ENCODE measurements at regions not wholly inside any gene's neighbourhood (a gene's known extent, or its start where the extent isn't known, plus 50 kb on each side); places are given as distances from the start of the nearest gene placed in this dataset.
A peak's percentile ranks its signal among the peaks of the same experiment; 100 is the strongest.

- no peak for DNase-seq (ENCODE audit: low spot score)
Observed at GRCh38 chr15:94607176-94607654, 375.9 kb downstream of the MCTP2 start.

DNA sequence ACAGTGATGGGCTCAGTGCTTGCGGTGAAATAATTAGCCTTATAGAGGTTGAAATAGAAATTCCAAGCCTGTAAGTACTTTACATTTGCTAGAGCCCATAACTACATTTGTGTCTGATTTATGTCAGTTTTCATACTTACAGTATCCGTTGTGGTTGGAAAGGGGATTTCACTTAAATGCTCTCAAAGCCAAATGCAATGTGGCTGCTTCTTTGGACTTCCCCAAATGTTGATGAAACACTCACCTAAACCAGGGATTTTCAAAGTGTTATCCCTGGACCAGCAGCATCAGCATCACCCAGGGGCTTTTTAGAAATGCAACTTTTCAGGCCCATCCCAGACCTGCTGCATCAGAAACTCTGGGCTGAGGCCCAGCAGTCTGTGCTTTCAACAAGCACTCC, 378.7 kb downstream of the MCTP2 start:
- no peak for DNase-seq (ENCODE audit: low spot score)

DNA sequence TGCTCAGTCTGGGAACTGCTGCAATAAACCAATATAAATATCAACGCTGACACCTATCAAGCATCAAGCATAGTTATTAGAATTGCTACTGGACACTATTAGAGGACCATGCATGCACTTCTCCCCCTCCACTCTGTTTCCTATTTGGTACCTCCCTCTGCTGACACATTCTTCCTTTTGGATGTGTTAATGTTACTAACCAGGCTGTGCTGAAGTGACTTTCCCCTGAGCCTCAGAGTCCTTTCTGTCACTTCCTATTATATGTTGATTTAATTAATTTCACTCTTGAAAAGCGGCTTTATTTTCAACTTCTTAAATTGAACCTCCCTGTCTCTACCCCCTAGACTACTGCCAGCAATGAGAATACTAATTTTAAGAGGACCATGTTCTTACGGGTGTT, 379.1 kb downstream of the MCTP2 start:
- no peak for DNase-seq (ENCODE audit: low spot score)

DNA sequence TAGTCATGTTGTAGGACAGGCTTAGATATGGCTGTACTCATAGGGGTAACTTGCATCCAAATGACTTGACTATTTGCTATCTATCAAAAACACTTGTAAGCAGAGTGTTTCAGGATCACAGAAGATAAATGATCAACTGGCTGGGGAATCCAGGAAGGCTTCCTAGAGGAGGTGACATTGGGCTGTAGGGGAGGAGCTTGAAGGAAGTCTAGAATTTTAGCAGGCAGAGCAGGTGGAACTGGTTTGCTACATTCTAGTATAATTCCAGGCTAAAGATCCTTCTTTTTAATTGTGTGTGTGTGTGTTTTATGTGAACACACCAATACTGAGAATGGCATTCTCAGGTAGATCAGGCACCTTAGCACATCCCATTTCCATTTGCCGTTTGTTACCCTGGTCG, 380.3 kb downstream of the MCTP2 start:
- no peak for DNase-seq (ENCODE audit: low spot score)

GRCh38 chr15:94615688-94616087, 384.3 kb downstream of the MCTP2 start:
- DNase-seq (ENCODE audit: low spot score): no peak

GRCh38 chr15:94620632-94621031, 389.3 kb downstream of the MCTP2 start:
- no peak for DNase-seq (ENCODE audit: low spot score)

DNA sequence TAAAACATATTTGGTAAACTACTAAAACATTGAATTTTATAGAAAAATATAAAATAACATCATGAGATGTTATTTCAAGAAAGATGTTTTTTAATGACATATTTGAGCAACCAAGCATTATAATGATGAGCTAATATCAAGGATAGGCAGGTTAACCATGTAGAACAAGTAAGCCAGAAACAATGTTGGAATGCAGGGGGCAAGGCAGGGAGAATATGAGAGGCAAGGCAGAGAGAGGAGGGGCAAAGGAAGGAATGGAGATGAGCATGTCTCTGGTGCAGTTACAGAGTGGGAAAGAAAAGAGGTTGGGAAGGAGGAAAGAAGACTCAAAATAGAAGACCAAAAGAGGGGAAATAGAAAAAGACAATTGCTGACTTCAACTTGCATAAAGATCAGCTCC, 390.4 kb downstream of the MCTP2 start:
- no peak for DNase-seq (ENCODE audit: low spot score)

DNA sequence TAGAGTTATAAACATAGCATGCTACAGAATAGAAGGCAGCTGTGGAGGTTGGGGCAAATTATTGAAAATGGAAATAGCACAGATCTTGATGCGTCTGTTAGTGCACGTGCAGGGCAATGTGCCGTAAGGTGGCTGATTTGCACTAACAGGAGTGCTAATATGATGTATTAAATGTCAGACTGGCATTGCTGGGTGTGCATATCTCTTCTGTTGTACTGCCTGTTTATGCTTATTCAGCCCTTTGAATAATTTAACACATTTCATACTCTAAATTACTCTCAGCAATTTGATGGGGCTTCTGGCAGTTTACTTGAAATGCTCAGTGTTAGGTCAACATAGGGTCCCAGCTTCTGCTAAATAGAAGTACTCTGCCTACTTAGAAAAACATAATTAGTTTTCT, 395.6 kb downstream of the MCTP2 start:
- DNase-seq (ENCODE audit: low spot score): no peak

DNA sequence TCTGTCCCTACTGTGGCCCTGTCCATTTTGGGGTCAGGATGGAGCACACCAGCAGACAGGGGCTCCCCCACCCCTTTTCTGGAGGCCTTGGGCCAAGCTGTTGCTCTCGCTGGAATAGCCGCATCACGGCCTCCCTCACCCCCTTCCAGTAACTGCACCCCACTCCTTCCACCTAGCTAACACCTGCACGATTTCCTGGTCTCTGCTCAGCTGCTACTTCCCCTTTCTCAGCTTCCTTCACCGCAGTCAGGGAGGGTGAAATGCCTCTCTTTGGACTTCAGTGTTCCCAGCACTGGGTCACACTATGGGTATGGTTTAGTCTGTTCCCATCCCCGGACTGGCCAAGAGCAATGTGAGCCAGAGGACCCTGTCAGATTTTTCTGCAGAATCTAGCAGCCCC, 400.2 kb downstream of the MCTP2 start:
- no peak for DNase-seq (ENCODE audit: low spot score)

- DNase-seq (ENCODE audit: low spot score): no peak
Observed at GRCh38 chr15:94638183-94638582, 406.8 kb downstream of the MCTP2 start.

GRCh38 chr15:94639701-94640100, 408.3 kb downstream of the MCTP2 start:
- no peak for DNase-seq (ENCODE audit: low spot score)

DNA sequence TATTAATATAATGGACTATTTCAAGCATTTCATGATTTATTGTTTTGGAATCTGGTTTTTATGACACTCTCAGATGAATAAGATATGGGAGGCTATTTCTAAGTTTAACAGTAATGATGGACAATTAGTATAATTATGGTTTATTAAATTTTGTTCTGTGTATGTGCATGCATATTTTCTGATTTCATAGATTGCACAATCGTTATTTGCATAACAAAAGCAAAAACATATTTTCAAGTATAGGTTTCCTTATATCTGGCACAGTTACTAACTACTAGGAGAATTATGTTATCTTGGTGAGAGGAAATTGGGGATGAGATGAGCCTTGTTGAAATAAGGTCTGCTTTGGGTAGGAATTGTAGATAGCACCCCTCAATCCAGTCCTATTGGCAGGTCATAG, 413.1 kb downstream of the MCTP2 start:
- no peak for DNase-seq (ENCODE audit: low spot score)

DNA sequence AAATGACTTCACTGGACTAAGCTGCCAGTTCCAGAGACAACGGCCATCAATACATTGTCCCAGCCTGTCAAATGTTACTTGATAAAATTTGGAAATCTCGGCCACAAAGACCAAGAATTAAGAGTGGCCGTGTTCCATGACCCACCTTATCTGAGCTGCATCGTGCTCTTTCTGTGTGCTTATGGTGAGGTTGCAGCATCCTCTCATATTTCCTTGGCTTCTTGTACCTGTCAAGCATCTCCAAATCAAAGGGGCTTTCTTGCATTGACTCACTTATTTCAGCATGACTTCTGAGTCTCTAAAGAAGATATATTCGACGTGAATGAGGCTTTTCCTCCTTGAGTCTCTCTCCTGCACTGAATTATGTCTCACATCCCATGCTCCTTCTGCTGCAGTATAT, 421.7 kb downstream of the MCTP2 start:
- DNase-seq (ENCODE audit: low spot score): no peak

GRCh38 chr15:94655249-94655880, 424.0 kb downstream of the MCTP2 start:
- DNase-seq (ENCODE audit: low spot score): no peak

DNA sequence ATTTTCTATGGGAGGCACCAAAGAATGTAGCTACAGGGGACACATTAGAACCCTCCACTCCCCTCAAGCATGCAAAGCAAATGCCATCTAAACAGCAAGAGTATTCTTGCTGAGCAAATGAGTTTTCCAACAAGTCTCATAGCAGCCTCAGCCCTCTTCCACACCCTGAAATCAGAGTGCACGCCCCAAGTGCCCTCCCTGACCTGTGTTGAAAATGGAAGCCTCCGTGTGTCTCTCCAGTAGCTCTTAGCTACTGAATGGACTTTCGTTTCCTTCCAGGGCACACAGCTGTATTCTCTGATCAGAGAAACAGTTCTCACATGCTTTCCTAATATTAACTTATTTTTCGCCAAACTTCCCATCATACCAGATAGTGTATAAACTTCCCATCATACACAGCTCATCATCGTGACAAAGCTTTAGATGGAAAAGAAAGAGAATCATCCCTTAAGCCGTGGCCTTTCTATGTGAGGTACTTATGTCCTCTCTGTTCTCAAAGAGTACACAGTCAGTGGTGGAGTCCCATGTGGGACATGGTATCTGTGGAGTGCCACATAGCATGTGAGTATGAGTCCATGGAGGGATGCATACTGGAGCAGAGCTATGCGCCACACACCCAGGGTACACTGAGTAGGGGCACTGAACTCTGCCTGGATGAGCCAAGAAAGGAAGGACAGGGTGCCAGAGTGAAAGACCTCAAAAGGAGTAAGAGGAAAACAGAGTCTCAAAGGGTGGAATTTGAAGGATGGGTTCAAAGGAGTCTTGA, 434.5 kb downstream of the MCTP2 start:
- DNase-seq (ENCODE audit: low spot score): no peak

DNA sequence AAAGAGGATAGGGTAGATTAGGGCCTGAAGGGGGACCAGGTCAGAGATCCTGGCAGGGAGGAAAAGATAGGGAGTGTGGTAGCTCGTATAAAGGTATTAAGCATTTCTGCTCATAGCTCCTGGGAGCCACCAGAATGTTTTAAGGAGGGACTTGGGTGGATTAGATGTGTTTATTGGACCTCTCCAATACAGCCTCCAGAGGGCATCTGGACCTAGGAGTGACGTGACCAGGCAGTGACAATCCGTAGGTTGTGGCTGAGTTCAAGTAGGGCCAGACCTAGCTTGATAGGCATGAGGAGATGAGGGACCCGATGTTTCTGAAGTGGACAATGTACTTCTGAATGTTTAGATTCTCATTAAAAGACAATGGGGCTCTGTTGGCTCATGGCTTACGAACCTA, 435.2 kb downstream of the MCTP2 start:
- DNase-seq (ENCODE audit: low spot score): no peak

GRCh38 chr15:94667109-94667508, 435.7 kb downstream of the MCTP2 start:
- DNase-seq (ENCODE audit: low spot score): no peak

DNA sequence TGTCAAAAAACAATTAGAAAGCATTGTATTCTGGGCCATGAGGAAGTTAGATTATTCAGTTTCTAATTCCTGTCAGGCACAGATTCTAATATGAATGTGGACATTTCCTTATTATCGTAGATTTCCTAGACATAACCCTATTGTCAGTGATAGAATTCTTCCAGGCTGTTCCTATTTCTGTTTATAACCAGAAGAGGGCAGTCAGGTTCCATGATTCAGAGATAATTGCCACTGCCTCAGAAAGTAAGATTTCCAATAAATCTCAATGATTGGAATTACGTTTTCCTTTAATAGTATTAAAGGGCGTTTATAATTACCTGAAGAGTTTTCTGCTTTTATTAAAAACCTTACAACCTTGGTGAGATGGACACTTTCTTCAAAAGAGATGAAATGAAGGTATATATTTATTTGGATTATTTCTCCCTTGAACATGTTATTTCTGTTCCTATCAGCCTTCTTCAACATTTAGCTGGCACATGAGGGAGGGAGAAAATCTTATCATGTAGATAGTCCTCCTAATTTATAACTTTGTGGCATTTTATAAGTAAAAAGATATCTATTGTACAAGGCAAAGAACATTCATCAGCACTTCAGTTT, 439.2 kb downstream of the MCTP2 start:
- DNase-seq (ENCODE audit: low spot score): peak; percentile 1

- DNase-seq (ENCODE audit: low spot score): no peak
Observed at GRCh38 chr15:94671858-94672532, 440.6 kb downstream of the MCTP2 start.

DNA sequence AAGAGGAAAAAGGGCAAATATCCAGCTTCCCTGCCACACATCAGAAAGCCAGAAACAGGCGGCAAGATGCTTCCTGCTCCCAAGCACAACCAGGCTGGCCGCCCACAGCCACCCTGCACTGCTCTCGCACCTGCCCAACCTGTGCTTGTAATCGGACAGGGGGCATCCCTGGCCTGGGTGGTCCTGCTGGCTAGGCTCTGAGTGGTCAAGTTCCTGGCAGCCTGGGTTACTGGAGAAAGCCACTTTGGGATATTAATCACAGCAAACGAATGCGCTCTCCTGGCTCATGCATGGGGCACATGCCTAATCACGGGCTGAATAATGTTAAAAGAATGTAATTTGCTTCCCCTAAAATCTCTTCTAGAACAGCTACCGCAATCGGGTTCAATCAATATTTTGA, 442.4 kb downstream of the MCTP2 start:
- DNase-seq (ENCODE audit: low spot score): no peak

GRCh38 chr15:94674296-94674695, 442.9 kb downstream of the MCTP2 start:
- no peak for DNase-seq (ENCODE audit: low spot score)

DNA sequence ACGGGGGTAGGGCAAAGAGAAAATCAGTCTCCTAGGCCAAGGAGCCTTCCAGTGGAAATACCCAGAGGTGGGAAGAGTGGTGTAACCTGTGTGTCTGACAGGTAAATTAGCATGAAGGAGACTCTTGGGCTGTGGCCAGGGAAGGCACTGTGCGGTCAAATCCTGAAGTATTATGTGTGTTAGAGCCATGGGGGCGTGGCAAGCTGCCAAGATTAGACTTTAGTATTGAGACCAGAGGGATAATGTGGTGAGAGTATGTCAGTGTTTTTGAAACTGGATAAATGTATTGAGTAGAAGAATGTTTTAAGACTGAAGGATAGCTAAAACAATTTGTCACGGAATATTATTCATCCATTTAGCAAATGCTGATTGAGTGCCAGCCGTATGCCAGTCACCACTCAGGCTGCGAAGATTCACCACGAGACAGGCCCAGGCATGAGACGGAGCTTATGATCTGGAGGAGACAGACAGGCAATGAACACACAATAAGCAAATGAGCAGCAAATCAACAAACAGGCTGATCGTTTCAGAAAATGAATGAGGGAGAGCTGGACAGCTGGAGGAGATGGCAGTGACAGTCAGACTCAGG, 445.9 kb downstream of the MCTP2 start:
- no peak for DNase-seq (ENCODE audit: low spot score)
